ENCODE measurements at regions not wholly inside any gene's neighbourhood (a gene's known extent, or its start where the extent isn't known, plus 50 kb on each side); places are given as distances from the start of the nearest gene placed in this dataset.

DNA sequence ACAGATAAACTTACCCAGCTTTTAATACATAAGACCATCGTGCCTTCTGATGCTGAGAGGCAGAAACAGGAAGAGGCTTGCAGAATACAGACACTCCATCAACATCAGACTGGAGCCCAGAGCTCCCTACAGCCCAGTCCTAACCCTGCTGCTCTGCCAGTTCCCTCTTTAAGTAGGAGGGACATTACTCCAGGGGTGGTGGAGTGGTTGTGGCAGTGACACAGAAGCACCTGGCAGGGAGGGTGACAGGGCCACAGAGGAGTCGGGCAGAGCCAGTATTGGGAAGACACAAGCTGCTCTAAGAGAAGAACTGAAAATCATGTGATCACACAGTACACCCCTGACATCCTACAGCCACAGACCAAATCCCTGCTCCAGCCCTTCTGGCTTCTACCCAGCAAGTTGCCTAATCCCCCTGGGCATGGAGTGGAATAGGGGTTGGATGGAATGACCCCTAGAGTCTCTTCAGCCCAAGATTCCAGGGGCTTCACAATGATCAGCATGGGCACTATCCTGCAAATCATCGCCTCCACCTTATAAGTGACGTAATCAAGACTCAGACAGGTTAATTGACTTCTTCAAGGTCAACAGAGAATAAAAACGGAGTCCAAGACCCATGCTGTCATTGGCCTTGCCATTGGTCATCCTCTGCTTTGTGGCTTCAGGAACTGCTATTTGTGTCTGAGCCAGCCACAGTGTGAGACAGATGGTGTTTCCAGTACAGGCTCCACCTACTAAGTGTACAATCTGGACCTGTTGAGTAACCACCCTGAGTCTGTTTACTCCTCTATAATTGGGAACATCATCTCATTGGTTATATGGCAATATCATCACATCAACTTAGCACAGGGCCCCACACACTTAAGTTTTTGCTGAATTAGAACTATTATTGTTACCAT, 61.1 kb upstream of the ZMIZ1 start:
- DNase-seq, result no peak

DNA sequence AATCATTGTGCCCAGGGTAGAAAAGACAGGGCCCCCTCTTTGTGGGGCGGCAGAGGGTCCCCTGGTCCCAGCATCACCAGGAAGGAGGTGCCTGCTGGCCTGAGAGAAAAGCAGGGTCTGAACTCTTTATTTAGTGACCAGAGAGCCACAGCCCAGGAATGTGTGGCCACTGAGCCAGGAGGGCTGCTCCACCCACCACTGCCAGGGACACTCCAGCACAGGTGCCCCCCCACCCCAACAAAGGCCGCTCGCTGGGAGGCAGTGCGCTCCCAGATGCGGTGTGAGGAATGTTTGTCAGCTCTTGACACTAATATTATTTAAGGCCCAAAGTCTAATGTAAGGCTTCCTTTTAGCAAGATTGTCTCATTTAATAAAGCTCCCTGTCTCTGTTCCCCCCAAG, 59.6 kb upstream of the ZMIZ1 start:
- no peak for DNase-seq

GRCh38 chr10:79012567-79012966, 56.2 kb upstream of the ZMIZ1 start:
- no peak for DNase-seq

DNA sequence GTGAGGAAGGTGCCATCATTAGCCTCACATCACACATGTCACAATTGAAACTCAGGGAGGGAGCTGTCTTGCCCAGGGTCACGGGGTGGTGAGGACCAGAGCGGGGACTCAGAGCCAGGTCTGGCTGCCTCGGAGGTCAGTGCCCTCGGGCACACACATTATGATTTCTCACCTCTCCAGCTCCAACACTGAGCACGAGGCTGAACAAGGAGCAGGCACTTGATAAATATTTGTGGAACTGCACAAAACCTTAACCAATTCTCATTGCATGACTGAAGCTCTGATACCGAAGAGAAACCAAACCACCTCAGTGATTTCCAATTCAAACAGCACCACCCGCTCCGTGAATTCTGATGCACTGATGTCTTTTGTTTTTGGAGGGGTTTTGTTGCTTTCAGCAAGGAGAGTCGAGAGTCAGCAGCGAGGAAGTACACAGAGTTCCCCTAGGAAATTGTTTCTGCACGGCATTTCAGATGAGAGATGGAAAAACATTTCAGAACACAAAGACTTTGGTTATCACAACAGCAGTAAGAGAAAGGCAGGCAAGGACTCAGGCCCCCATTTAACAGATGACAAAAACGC, 55.3 kb upstream of the ZMIZ1 start:
- DNase-seq, result no peak

DNA sequence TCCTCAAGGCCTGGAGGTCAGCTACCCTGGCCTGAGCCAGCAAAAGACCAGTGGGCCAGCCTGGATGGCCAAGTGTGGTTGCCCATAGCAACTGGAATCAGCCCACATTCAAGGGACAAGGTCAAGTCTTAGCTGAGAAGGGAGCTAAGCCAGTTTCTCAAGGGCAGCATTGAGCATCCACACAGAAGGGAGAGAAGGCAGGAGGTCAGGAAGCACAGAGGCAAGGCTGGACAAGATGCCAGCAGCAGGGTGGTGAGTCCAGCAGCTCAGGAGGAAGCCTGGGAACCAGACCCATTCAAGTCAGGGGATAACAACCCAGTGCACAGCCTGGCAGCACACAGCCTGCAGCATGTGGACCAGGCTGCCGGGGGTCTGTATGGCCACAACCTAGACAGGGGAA, 54.0 kb upstream of the ZMIZ1 start:
- DNase-seq, result no peak

GRCh38 chr10:79017882-79018520, 50.8 kb upstream of the ZMIZ1 start:
- DNase-seq, result no peak

- DNase-seq, result no peak
These were observed 50.2 kb upstream of the ZMIZ1 start for GRCh38 chr10:79018521-79019011.
